Spinal cord (tissue), 9 donors: ENCODE measurements at regions not wholly inside any gene's neighbourhood (a gene's known extent, or its start where the extent isn't known, plus 50 kb on each side); places are given as distances from the start of the nearest gene placed in this dataset.

ENCODE experiments used
- DNase-seq, 6 donors: peaks; one replicate each; pipeline versions ENCODE4 v3.0.0 to v3.0.0-alpha.2; 2013 to 2015; ENCODE audit warnings: low spot score in 6 of 6, low read depth in 4 of 6
- H3K27ac ChIP-seq: one replicate; pipeline ENCODE4 v1.5.1; 2013; ENCODE audit warnings: low read depth, low read length, control low read depth
- H3K27me3 ChIP-seq: one replicate; pipeline ENCODE4 v1.6.1; 2013; ENCODE audit warnings: low read length; ENCODE audit not compliant: control insufficient read depth, insufficient read depth
- H3K36me3 ChIP-seq: one replicate; pipeline ENCODE4 v1.6.1; 2013; ENCODE audit warnings: low read length; ENCODE audit not compliant: control insufficient read depth, insufficient read depth
- H3K4me1 ChIP-seq: one replicate; pipeline ENCODE4 v1.6.1; 2013; ENCODE audit warnings: low read length; ENCODE audit not compliant: control insufficient read depth, insufficient read depth
- H3K4me3 ChIP-seq: one replicate; pipeline ENCODE4 v1.5.1; 2013; ENCODE audit warnings: low read depth, low read length, control low read depth
- H3K9me3 ChIP-seq: one replicate; pipeline ENCODE4 v1.6.1; 2013; ENCODE audit warnings: low read length; ENCODE audit not compliant: control insufficient read depth, insufficient read depth
- WGBS: methylation state at CpG from one replicate; pipeline ENCODE4 v1.1.5; 2013; ENCODE audit warnings: missing lambda C conversion rate; ENCODE audit not compliant: insufficient coverage; 5-methylcytosine and 5-hydroxymethylcytosine counted together
- donor health status: healthy.

GRCh38 chr1:193419295-193419694 lies 232.9 kb upstream of the B3GALT2 start:
- Histone ChIP-seq H3K27ac (no peak overlapping the region), H3K36me3 (no peaks in the 10 kb centered on the region), H3K27me3 (no peaks in the 10 kb centered on the region), H3K4me3 (no peak overlapping the region), H3K9me3 (no peaks in the 10 kb centered on the region), H3K4me1 (no peaks in the 10 kb centered on the region)
- WGBS: no CpG with 5 or more reads among the region's 1 CpG
- no peak for DNase-seq

- H3K9me3 ChIP-seq: no peaks in the 10 kb centered on the region
- 100% methylated on average over 1 of the region's 3 CpGs for WGBS
- no peak overlapping the region for H3K27ac ChIP-seq
- no peak for DNase-seq
- no peaks in the 10 kb centered on the region for H3K4me1 ChIP-seq
- H3K36me3 ChIP-seq: no peaks in the 10 kb centered on the region
- H3K27me3 ChIP-seq: no peaks in the 10 kb centered on the region
- no peak overlapping the region for H3K4me3 ChIP-seq
Measured at GRCh38 chr1:193418745-193419058, 232.3 kb upstream of the B3GALT2 start.

- no peaks in the 10 kb centered on the region for H3K9me3 ChIP-seq
- 75% methylated on average over 3 of the region's 4 CpGs for WGBS
- H3K27ac ChIP-seq: no peak overlapping the region
- DNase-seq: no peak
- H3K4me1 ChIP-seq: no peaks in the 10 kb centered on the region
- no peaks in the 10 kb centered on the region for H3K36me3 ChIP-seq
- no peak overlapping the region for H3K4me3 ChIP-seq
- H3K27me3 ChIP-seq: no peaks in the 10 kb centered on the region
Measured at GRCh38 chr1:193417945-193418744, 231.7 kb upstream of the B3GALT2 start.

- 100% methylated on average over 1 of the region's 1 CpG for WGBS
- DNase-seq: no peak
- Histone ChIP-seq H3K9me3 (no peaks in the 10 kb centered on the region), H3K4me3 (no peak overlapping the region), H3K36me3 (no peaks in the 10 kb centered on the region), H3K27ac (no peak overlapping the region), H3K4me1 (no peaks in the 10 kb centered on the region), H3K27me3 (no peaks in the 10 kb centered on the region)
Measured at GRCh38 chr1:193417403-193417802, 231.0 kb upstream of the B3GALT2 start.

GRCh38 chr1:193416226-193417024 lies 230.0 kb upstream of the B3GALT2 start:
- no peaks in the 10 kb centered on the region for H3K36me3 ChIP-seq
- no peak overlapping the region for H3K4me3 ChIP-seq
- 69% methylated on average over 5 of the region's 7 CpGs for WGBS
- H3K9me3 ChIP-seq: no peaks in the 10 kb centered on the region
- H3K4me1 ChIP-seq: no peaks in the 10 kb centered on the region
- no peak for DNase-seq
- H3K27me3 ChIP-seq: no peaks in the 10 kb centered on the region
- no peak overlapping the region for H3K27ac ChIP-seq

- DNase-seq: peak in 1 of 6 donors; percentile 64
- no CpG with 5 or more reads among the region's 3 CpGs for WGBS
- no peaks in the 10 kb centered on the region for H3K4me1 ChIP-seq
Measured at GRCh38 chr1:193415256-193415655, 228.8 kb upstream of the B3GALT2 start.

GRCh38 chr1:193413376-193413775 lies 227.0 kb upstream of the B3GALT2 start:
- H3K4me3 ChIP-seq: no peak overlapping the region
- H3K36me3 ChIP-seq: no peaks in the 10 kb centered on the region
- H3K27me3 ChIP-seq: no peaks in the 10 kb centered on the region
- WGBS: 100% methylated on average over 3 of the region's 3 CpGs
- no peak for DNase-seq
- no peak overlapping the region for H3K27ac ChIP-seq
- no peaks in the 10 kb centered on the region for H3K9me3 ChIP-seq
- no peaks in the 10 kb centered on the region for H3K4me1 ChIP-seq

More at GRCh38 chr1:193415256-193415655, 228.8 kb upstream of the B3GALT2 start:
- Histone ChIP-seq H3K27ac (no peak overlapping the region), H3K36me3 (no peaks in the 10 kb centered on the region), H3K4me3 (no peak overlapping the region), H3K27me3 (no peaks in the 10 kb centered on the region), H3K9me3 (no peaks in the 10 kb centered on the region)

GRCh38 chr1:193412748-193413147 lies 226.3 kb upstream of the B3GALT2 start:
- Histone ChIP-seq H3K36me3 (no peaks in the 10 kb centered on the region), H3K27ac (no peak overlapping the region), H3K9me3 (no peaks in the 10 kb centered on the region), H3K4me1 (no peaks in the 10 kb centered on the region), H3K27me3 (no peaks in the 10 kb centered on the region), H3K4me3 (no peak overlapping the region)
- DNase-seq: no peak
- no CpG with 5 or more reads among the region's 1 CpG for WGBS

- Histone ChIP-seq H3K4me1 (no peaks in the 10 kb centered on the region), H3K9me3 (no peaks in the 10 kb centered on the region), H3K27me3 (no peaks in the 10 kb centered on the region), H3K4me3 (no peak overlapping the region), H3K36me3 (no peaks in the 10 kb centered on the region), H3K27ac (no peak overlapping the region)
- no peak for DNase-seq
- WGBS: no CpG with 5 or more reads among the region's 5 CpGs
Measured at GRCh38 chr1:193411714-193412113, 225.3 kb upstream of the B3GALT2 start.

- whole genome bisulfite sequencing: no CpG with 5 or more reads among the region's 2 CpGs
- H3K27ac ChIP-seq: no peak overlapping the region
Measured at GRCh38 chr1:193411215-193411614, 224.8 kb upstream of the B3GALT2 start.

More at GRCh38 chr1:193411215-193411614, 224.8 kb upstream of the B3GALT2 start:
- Histone ChIP-seq H3K4me1 (no peaks in the 10 kb centered on the region), H3K27me3 (no peaks in the 10 kb centered on the region), H3K4me3 (no peak overlapping the region), H3K9me3 (no peaks in the 10 kb centered on the region), H3K36me3 (no peaks in the 10 kb centered on the region)
- no peak for DNase-seq
